NCI-H1930 (cell line): ENCODE measurements at regions not wholly inside any gene's neighbourhood (a gene's known extent, or its start where the extent isn't known, plus 50 kb on each side); places are given as distances from the start of the nearest gene placed in this dataset.
A peak's percentile ranks its signal among the peaks of the same experiment; 100 is the strongest.

ENCODE experiments used
- DNase-seq, 2 experiments: peaks; one replicate each; lab custom pipeline; 2025; lab: John Stamatoyannopoulos, UW

DNA sequence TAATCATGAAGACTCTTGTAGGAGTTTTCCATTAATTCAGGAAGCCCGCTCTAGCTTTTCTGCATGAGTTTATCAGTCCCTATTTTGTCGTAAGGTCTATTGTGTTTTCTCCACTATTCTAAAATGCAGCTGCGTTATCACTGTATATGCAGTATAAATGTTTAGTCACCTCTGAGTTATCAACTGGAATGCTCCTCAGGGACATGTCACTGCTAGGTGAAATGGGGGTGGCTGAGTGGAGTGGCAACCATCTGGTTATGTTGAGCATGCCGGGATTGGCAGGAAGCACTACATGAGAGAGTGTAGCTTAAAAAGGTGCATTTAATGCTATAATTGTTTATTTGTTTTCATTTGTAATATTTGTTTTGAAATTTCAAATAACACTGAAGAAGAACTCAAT lies 285.2 kb upstream of the ELAC2 start:
- no peak for DNase-seq

DNA sequence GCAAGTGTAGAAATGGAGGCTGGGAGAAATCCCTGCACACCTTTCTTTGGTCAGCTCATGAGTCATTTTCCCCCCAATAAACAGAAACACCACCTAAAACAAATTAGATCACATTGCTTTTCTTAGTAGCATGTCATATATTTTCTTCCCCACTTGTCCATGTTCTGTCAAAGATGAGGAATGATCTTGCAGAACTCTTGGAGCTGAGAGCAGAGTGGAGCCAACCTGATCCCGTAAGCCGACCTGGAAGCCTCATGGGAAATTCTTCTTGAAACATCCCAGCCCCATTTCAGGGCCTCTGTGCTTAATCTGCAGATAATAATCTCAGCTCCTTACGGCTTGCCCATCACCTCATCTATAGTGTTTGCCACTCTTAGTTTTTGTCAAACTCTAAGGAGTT lies 284.6 kb upstream of the ELAC2 start:
- DNase-seq = no peak

DNA sequence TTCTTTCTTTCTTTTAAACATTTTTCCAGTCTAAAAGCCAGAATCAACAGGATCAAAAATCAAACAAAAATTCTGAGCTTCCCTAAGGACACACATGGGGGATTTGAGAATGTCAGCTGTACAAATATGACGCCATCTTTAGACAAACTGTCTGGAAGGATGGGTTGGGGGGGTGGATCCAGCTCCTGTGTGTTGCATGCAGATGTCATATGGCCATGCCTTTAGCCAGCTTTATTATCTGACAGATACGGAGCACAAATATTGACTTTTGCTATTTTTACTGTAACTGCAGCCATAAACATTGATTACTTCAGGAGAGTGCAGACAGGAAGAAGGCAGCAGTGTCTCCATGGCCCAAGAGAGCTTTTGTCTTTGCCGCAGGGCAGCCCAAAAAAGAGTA lies 279.4 kb upstream of the ELAC2 start:
- DNase-seq = peak; percentile 77 to 80

DNA sequence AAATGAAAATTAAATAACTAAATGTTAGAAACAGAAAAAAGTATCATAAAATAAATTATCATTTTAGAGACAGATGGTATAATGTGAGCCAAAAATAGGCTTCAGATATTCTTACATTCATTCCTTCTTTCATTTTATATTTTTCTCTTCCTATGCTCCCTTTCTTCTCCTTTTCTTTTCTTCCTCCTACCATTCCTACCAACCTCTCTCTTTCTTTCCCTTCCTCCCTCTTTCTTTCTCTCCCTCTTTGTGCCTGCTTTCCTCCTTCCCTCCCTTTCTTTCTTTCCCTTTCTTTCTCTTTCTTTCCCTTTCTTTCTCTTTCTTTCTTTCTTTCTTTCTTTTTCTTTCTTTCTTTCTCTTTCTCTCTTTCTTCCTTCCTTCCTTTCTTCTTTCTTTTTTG lies 275.6 kb upstream of the ELAC2 start:
- no peak for DNase-seq

DNA sequence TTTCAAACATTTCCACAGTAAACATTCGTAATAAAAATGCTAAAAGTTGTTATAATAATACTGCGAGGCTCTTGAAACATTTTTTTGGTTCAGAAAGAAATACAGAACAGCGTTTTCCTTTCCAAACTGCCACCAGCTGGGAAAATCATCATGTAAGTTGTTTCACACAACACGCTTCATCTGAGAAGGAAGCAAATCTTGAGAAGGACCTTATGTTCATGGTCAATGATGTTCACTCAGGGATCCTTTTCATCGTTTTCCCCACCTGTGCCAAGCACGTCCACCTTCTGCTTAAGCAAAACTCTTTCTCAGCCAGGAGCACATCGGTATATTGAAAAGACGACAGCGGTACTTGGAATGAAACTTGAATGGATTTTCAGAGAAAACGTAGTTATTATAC lies 274.5 kb upstream of the ELAC2 start:
- no peak for DNase-seq

DNA sequence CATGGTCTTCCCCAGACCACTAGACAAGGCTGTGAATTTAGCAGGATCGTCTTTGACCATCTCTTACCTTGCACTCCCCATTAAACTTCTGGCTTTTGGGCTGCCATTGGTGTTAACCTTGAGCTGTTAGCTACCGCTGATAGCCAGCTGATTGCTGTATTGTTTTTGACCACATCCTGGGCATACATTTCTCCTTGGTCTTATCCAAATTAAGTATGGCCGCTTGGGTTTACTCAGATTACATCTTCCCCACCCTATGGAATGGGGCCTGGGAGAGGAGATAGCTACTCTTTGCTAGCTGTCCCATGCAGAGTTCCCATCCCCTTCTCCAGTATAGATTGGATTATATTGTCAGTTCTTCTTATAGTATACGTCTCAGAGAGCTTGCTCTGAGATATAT lies 270.4 kb upstream of the ELAC2 start:
- no peak for DNase-seq

DNA sequence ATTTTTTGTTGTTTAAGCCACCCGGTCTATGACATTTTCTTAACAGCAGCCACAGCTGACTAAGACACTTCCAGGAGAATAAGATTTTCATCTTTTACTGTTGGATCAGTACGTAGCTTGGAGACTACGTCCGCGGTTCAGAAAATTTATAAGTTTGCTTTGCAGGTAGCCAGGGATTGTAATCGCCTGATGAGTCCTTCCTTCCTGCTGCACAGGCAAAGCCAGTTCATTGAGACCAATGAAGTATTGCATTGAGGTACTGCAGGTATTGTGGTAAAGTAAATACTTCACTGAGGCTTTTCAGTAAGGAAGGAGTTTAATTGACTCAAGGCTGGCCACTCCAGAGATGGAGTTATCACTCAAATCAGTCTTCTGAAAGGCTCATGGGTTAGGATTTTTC lies 269.4 kb upstream of the ELAC2 start:
- DNase-seq = no peak

DNA sequence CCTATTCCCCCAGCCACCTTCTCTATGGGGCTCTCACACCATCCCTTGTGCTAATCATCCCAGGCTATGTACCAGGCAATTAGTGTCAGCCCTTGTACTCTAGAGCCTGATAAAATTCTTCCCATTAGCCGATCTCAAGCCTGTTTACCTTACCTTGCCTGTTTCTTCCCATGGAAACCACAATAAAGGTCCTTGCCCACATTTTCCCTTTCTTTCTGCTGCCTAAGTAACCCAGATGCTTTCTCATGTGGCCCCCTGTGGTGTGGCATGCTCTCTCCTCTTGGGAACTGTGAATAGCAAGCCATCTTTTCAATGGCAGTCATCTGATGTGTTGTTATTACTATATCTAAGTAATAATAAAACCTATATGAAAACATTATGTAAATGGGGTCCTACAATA lies 265.8 kb upstream of the ELAC2 start:
- DNase-seq = no peak

DNA sequence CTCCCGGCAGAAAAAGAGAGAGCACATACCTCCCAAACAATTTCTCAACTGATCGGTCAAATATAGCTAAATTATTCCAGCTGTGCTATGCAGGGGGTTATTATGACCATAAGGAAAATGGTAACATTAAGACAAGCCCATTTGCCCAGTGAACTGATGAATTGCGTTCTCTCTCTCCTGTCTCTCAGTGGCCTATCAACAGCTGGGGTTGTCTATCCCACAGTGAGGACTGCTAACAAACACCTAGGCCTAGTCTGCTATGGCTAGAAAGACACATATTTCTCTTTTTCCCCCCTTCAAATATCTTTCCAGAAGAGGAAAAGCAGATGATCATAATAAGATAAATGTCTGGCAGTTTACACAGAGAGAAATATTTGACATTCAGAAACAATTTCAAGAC lies 263.8 kb upstream of the ELAC2 start:
- DNase-seq = no peak

DNA sequence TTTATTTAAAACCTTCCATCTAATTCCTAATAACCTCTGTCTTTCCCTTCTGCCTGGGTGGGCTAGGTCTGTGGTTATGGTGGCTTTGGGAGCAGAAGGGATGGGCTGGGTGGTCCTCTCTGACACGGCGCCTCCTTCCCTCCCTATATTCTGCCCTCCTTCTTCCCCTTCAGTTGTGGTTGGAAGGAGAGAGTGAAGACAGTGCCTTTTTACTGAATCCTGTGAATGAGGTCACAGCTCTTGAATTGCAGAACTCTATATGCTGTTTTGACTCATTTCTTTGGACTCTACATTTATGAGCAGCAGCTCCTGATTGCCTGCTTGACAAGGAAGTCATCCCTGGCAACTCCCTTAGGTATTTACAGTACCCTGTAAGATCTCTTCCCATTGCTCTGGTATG lies 256.0 kb upstream of the ELAC2 start:
- DNase-seq = no peak

DNA sequence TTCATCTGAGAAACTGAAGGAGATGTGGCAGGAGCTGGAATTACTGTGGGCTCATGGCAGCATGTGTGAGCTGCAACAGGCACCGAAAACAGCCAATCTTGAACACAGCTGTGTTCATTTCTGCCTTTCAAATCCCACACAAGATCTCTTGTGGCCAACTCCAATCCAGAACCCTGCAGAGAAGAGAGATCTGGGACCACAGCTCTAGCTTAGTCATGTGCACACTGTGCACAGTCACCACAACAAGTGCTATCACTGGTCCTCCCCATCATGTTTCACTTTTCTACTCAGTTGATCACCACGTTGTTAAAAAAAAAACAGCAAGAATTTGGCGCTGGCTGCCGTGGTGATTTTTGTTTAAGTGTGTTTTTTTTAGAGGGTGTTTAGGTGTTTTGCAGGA lies 254.5 kb upstream of the ELAC2 start:
- DNase-seq = no peak

DNA sequence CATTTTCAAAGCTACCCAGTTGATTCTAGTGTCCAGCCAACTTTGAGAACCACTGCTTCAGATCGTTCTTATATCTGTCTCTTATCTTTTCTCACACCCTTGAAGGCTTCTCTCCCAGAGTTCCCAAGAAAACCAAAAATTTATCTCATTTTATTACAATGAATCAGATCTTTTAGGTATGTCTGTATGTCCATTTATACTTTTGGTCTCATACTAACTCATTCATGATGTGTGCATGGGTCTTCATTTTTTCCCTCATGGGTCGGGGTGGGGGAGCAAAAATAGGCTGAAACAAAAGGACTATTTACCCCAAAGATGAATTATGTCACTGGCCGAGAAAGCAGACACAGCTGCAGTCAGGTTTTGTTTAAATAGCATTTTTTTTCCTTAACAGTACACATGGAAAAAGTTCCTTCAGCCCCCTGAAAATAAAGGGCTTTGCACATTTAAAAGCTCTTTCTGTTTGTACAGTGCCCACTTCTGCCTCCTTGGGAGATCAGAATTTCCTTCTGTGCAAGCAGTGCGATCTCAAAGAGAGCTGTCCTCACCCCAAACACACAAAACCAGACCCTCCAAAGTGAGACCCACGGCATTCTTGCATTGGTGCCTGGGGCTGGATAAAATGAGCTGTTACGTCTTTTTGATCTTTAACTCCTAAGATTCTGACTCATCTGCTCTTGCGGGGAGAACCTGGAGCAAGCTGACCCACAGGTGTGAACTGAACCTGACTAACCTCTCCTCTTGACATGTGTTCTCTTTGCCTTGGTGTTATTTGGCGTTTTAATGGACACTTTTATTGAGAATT lies 251.2 kb upstream of the ELAC2 start:
- DNase-seq = no peak

DNA sequence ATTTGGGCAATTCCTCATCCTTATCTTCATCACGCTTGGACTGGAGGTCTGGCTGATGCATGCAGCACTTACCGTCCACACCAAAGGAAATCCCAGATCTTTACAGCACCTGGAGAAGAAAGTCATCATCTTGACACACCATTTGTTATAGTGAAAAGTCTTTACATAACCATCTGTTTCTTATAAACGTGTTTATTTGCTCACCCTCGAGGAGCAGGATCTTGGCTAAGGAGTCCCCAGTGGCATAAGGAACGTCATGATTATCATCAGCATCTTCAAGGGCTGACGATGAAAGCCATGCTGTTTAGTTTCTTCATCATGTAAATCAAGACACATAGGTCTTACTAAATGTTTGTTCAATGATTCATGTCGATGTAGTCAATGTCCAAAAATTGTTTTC lies 248.8 kb upstream of the ELAC2 start:
- DNase-seq = no peak

DNA sequence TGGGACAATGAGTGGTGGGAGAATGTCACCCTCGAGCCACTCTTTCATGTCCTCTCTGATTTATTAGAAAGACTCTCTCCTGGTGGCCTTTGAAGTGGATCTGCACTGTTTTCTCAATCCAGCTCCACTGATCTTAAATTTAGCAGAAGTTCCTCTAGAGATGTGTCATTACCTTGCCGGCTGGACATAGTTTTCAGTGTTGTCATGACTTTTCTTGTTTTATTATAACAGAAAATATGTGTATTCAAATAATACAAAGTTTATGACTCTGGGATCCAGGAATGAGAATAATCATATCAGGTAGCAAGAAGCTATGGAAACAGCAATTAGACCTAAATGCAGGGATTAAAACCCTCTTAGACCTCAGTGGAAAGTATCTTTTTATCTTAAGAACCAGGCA lies 247.5 kb upstream of the ELAC2 start:
- no peak for DNase-seq

DNA sequence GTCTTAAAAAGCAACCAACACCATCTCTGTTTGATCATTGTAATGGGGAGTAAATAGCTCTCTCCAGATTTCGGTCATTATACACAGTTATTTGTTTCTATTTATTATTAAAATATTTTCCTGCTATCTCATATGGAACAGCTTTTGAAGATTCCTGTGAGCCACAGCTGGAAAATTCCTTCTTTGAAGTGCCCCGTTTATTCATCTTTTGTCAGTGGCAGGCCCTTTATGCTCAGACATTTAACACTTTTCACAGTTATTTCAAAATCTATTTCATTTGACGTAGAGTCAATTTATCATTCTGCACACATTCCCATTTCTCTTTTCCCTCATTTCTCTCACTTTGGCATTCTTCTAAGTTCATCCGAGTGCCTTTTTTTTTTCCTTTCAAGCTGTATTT lies 245.9 kb upstream of the ELAC2 start:
- DNase-seq = no peak

DNA sequence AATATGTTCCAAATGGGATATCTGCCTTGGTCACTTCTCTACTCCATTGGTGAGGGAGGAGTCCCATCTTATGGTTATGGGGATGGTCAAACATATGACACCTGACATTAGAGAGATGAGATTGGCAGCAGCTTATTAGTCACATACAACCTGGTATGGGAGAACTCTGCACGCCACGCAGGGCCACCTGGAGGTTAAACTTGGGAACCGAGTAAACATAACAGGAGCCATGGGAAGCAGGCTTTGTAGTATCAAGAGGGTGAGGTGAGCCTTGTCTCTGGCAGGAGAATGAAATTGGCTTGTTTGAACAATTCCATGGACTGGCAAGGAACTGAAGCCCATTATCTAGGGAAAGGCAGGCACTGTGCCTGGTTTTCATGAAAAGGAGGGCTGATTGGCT lies 238.7 kb upstream of the ELAC2 start:
- DNase-seq = no peak

DNA sequence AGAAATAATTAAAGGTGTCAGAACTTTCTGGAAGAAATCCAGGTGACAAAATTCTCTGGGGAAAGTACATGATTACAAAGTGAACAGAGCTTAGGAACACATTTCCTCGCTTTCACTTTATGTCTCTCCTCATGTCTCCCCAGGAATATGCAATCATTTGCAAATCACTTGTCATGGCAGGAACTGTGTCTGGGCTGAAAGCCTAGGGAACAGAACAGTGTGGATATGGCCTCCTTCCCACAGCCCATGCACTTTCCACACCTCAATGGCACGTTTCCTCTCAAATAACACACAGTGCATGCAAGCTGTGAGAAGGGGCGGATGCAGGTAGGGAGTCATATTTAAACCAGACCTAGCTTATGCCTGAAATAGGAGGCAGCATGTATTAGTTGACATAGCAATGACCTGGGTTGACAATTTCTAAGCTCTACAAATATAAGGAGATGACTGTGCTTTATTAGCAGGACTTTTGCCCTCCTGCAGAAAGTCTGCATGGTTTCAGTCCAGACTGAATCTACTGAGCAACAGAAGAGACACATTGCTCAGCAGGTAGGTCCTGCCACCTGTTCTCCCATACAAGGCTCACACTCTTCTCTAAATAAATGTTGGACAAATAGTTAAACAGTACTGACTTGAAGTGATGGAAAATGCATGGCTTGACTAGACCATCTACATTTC lies 236.0 kb upstream of the ELAC2 start:
- no peak for DNase-seq

DNA sequence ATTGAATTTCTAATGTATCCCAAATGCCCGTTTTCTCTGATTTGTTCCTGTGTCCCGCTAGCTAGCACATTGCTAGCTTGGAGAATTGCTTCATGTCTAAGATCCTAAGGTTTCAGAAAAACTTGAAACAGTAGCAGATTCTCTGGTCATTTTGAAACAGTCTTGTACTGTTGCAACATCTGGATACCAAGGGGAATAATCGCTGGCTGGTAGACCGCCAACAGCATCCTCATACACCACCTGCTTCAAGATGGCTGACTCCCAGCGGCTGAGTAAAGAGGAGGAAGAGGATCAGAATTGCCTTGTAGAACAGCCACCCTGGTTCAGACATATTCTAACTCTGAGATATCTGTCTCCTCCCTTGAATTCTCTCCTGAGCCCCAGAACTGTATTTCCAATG lies 226.7 kb upstream of the ELAC2 start:
- no peak for DNase-seq

DNA sequence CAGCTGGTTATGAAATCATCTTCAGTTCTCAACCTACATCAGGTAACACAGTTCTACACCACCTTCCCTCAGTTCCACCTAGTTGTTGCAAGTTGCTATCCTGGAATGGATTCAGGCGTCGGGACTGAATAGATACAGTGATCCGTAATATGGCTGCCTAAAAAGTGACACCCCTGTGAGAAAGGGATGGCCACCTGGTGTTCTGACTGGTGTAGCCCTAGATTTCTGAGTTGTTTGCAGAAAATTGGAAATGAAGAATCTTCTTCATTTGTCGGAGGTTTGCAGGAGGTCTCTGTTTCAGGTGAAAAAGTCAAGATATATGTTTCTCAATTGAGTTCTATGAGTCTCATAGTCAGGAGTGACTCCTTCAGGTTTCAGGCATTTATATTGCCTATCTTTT lies 225.8 kb upstream of the ELAC2 start:
- no peak for DNase-seq

DNA sequence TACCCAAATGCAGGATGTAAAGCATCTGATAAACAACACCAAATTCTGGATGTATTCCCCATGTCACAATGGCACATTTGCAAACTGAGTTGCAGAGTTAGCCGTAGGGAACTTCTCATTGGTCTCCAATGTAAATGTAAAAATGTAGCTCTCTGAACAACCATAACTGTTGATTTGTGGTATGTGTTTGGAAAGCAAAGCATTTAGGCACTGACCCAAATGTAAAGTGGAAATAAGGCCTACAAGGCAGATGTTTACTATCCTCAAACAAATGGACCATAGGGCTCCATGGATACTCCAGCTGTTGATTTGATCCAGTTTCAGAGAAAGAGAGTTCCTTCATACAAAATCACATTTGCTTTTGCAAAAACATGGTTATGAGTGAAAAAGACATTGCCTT lies 223.0 kb upstream of the ELAC2 start:
- DNase-seq = no peak

DNA sequence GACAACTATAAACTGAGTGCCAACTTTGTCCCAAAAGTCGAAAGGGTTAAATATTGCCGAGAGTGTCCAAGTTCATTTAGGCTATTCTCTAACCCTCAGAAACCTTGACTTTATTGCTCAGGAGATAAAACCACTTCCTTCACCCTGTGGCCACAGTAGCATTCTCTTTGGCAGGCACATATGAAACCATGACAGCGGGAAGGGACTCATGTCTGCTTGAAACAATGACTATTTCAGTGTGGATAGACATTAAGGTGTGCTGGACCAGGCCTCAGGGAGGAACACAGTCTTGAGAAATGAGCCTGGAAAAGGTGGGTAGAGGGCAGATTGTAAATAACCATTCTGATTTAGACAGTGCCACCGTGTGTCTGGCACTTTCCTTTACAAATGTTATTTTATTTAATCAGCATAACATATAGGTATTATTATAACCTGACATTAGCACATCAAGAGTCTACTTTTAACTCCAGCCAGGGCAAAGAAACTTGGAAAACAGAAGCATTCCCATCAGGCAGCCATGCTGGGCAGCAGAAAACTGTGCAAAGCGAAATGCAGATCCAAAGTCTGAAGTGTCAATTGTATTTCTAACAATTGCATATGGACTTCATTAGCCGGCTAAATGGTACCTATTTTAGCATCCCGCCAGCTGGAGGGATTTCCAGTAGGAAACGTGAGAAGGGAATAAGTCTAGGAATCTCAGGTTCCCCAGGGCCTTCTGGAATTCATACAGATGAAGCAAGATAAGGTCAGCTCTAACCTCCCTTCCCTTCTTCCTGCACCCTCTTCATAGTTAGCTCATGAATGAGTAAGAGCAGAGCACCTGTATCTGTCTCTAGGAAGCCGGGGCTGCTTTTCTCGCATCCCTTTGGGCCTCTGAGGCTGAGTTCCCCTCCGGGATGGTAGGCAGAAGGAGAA lies 212.8 kb upstream of the ELAC2 start:
- DNase-seq = no peak

DNA sequence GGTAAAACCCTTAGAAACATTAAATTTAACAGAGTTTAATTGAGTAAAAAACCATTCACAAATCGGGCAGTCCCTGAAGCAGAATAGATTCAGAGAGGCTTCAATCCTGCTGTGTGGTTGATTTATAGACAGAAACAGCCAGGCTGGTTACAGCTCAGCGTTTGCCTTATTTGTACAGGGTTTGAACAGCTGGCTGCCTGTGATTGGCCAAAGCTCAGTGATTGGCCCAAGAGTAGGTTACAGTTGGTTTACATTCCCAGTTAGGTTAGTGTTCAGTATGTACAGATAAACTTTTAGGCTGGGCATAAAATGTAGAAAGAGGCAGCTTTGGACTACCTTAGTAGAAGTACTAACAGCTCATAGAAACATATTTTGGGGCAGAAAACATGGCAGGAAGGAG lies 210.4 kb upstream of the ELAC2 start:
- DNase-seq = no peak

DNA sequence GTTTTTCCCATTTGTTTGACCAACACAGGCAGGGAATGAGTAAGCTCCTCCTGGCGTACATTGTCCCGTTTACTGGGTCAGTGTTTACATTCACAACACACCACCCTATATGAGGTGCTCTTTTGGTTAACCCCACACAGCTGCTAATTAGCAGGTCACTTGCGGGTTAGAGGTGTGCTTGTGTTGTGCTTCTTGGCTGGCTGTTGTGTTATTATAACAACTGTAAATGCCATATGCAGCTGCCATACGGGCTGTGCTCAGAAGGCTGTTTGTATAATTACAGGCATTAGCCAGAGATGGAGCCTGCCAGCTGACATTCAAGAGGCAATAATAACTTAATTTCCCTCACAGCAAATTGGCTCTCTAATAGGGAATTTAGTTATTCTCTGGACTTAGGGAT lies 205.1 kb upstream of the ELAC2 start:
- peak; percentile 87 for DNase-seq
